ENCODE measurements at regions not wholly inside any gene's neighbourhood (a gene's known extent, or its start where the extent isn't known, plus 50 kb on each side); places are given as distances from the start of the nearest gene placed in this dataset.

- no peak for TF ChIP-seq CTCF (conservative IDR thresholded peaks at IDR 0.05; ENCODE audit: low read length)
- TF ChIP-seq EZH2phosphoT487 (IDR thresholded peaks at IDR 0.05; ENCODE audit: borderline replicate concordance) = no peak
Observed at GRCh38 chrX:127574829-127575228, 477.4 kb downstream of the ACTRT1 start.
